Activated CD4-positive, alpha-beta T cell treated with anti-CD3 and anti-CD28 coated beads, Interleukin-2, Interleukin-4, amounts not matched to agents 100 ng/mL and 50 ng/mL, durations not matched to agents 16 hours and 8 hours (primary cell): ENCODE measurements at regions not wholly inside any gene's neighbourhood (a gene's known extent, or its start where the extent isn't known, plus 50 kb on each side); places are given as distances from the start of the nearest gene placed in this dataset.

Experiments
- DNase-seq: peaks from one replicate; pipeline ENCODE4 v3.0.0-alpha.2; 2020; ENCODE audit warnings: low spot score

DNA sequence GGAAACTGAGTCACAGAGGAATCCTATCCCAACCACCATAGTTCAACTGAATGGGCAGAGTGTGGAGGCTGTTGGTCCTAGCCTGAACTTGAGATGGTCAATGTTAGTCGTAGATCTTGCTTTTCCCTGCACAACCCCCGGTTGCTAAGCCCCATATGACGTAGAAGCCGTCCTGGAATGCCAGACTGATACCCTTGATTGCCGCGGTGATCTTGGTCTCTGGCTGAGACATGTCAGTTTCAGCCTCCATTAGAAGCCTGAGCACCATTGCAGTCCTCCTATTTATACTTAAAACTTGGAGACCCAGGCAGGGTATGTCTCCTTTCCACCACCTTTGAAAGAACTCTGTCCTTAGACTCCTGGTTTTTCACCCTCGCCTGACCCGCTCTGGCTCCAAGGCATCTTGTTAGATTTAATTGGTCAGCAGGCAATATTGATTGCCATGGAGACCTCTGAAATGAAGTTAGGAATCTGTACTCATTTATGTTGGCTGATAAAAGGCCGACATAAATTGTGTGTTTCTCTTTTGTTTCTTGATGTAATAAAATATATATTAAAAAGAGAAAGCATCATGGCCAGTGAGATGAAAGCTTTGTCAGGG is 53.4 kb downstream of the RPLP1 start:
- no peak for DNase-seq

DNA sequence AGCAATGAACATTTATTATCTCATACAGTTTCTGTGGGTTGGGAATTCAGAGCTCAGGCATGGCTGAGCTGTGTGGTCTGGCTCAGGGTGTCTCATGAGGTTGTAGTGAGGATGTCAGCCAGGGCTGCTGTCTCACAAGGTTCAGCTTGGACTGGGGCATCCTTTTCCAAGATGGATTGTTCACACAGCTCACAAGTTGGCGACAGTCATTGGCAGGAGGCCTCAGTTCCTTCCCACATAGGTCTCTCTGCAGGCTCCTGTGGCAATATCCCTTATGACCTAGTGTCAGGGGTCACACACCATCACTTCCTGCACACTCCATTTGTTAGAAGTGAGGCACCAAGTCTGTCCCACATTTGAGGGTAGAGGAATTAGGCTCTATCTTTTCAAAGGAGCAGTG is 56.0 kb downstream of the RPLP1 start:
- DNase-seq: no peak

DNA sequence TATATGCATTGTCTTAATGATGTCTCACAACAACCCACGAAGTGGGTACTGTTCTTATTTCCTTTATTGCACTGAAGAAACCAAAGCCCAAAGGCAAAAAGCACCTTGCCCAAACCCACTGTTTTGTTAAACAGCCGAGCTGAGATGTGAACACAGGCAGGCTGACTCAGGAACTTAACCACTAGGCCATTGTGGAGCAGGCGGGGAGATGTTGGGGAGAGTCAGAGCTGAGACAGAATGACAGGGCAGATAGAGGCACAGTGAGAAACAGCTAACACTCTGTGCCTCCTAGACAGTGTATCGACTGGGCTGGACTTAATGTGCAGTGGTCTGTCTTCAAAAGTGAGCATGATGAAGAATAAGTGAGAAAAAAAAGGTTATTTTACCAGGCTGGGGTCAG is 56.5 kb downstream of the RPLP1 start:
- DNase-seq: peak; percentile 8

DNA sequence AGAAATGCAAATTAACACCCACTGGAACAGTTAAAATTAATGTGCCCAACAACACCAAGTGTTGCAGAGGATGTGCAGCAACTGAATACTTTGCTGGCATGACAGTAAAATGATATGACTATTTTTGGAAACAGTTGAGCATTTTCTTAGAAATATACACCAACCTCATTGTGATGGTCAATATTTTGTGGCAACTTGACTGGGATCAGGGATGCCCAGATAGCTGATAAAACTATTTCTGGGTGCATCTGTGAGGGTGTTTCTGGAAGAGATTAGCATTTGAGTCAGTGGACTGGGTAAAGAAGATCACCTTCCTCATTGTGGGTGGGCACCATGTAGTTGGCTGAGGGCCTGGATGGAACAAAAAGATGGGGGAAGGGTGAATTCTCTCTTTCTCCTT is 57.9 kb downstream of the RPLP1 start:
- DNase-seq: no peak

DNA sequence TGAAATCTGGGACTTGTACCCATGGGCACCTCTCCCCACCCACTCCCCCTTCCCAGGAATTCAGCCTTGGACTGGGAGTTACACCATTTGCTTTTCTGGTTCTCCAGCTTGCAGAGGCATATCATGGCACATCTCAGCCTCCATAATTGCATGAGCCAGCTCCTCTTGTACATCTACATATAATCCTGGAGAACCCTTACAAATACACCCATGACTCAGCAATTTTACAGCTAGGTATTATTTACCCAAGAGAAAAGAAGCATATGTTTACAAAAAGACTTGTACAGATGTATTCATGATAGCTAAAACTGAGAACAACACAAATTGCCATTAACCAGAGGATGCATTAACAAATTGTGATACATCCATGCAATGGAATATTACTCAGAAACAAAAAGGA is 58.4 kb downstream of the RPLP1 start:
- DNase-seq: no peak

DNA sequence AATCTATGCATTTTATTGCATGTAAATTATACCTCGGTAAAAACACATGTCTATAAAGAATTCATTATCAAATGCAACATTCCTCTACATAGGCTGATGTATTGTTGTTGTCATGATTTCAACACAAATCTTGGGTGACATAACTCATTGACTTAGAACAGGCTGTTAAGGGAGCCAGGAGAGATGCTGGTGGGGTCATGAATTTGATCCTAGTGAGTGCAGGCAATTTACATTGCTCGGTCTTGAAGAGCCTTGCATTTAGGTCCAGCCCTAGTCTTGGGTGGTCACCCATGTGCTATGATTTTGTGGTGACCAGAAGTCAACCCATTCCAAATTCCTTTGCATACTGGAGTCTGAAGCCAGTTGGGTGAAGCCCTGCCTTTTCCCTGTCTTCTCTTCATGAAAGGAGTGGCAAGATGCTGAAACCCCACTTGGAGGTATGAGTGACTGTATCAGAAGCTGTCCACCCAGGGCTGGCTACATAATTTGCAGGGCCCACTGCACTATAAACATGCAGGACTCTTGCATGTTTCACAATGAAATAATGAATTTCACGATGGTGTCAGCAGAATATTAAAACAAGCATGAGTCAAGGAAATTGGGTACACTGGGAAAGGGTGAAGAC is 59.2 kb downstream of the RPLP1 start:
- no peak for DNase-seq

DNA sequence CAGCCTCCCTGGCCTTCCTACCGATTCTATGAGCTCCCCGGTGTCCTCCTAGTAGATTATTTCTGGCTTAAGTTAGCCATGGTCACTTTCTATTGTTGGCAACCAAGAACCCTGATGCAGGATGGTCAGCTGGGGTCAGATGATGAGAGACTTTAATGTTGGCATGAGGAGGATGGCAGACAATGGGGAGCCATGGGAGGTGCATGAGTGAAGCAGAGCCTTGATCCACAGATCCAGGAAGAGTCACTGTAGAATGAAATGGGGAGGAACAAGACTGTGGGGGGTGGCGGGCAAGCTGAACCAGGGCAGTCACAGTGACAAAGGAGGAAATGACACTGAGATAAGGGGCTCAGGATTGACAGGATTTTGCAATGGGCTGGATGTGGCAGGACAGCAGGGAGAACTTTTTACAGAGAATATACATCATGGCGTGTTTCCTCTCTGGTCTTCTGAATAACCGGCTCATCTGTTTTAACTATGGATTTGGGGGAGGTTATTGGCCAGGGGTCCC is 60.9 kb downstream of the RPLP1 start:
- no peak for DNase-seq

DNA sequence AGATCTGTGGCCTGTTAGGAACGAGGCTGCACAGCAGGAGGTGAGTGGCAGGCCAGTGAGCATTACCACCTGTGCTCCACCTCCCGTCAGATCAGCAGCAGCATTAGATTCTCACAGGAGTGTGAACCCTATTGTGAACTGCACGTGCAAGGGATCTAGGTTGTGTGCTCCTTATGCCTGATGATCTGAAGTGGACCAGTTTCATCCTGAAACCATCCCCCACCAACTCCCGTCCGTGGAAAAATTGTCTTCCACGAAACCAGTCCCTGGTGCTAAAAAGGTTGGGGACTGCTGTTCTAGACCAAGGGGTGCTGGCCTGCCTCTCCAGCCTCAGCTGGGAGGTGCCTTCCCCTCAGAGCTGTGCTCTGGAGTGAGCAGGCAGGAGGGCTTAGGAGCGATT is 61.4 kb downstream of the RPLP1 start:
- DNase-seq: no peak

DNA sequence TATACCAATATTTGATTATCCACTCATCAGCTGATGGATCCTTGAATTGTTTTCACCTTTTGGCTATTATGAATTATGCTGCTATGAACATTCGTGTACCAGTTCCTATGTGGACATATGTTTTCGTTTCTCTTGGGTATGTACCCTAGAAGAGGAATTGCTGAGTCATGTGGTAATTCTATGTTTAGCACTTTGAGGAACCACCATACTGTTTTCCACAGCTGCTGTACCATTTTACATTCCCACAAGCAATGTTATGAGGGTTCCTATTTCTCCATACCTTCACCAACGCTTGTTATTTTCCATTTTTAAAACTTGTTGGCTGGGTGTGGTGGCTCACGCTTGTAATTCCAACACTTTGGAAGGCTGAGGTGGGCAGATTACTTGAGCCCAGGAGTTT is 62.9 kb downstream of the RPLP1 start:
- no peak for DNase-seq

DNA sequence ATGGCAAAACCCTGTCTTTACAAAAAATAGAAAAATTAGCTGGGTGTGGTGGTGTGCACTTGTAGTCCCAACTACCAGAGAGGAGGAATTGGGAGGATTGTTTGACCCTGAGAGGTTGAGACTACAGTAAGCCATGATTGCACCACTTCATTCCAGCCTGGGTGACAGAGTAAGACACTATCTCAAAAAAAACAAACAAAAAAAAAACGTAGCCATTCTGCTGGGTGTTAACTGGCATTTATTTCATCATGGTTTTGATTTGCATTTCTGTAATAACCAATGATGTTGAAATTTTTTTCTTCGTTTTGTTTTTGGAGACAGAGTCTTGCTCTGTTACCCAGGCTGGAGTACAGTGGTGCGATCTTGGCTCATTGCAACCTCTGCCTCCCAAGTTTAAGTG is 63.3 kb downstream of the RPLP1 start:
- DNase-seq: no peak

DNA sequence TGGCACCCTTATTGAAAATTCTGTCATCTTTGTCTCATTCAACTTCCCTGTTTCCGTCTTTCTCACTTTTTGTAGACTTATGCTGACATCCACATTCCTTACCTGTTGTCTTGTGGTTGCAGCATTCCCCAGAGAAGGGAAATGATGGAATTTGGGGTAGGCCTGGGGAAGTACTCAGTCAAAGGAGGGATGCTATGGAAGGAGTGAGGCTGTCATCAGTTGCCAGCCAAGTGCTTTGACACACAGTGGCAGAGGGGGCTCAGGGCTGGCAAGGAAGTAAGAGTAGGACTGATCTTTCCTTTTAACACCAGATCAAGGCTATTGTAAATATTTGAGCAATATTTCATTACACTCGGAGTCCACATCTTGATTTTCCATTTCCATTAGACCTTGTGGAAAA is 64.4 kb downstream of the RPLP1 start:
- no peak for DNase-seq

DNA sequence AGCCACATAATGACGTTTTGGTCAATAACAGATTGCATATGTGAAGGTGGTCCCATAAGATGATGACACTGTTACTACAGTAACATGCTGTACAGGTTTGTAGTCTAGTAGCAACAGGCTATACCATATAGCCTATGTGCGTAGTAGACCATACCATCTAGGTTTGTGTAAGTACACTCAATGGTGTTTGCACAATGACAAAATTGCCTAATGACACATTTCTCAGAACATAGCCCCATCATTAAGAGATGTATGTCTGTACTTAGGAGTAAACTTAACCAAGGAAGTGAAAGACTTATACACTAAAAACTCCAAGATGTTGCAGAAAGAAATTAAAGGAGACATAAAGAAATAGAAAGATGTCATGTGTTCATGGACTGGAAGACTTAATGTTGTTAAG is 66.2 kb downstream of the RPLP1 start:
- no peak for DNase-seq

DNA sequence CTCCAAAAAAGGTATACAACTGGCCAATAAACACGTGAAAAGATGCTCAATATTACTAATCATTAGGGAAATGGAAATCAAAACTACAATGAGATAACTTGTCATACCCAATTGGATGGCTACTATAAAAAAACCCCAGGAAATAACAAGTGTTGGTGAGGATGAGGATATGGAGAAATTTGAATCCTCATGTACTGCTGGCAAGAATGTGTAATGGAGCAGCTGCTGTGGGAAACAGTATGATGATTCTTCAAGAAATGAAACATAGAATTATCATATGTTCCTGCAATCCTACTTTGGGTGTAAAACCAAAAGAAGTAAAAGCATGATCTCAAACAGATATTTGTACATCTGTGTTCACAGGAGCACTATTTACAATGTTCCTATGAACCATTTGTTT is 67.4 kb downstream of the RPLP1 start:
- no peak for DNase-seq

DNA sequence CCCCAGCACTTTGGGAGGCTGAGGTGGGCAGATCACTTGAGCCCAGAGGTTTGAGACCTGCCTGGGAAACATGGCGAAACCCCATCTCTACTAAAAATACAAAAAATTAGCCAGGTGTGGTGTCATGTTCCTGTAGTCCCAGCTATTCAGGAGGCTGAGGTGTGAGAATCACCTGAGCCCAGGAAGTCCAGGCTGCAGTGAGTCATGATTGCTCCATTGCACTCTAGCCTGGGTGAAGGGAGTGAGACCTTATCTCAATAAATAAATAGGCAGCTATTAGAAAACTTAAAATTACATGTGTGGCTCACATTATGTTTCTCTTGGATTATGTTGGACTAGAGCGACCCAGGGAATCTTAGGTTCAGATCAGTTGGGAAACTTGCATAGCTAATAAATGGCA is 69.7 kb downstream of the RPLP1 start:
- DNase-seq: no peak

DNA sequence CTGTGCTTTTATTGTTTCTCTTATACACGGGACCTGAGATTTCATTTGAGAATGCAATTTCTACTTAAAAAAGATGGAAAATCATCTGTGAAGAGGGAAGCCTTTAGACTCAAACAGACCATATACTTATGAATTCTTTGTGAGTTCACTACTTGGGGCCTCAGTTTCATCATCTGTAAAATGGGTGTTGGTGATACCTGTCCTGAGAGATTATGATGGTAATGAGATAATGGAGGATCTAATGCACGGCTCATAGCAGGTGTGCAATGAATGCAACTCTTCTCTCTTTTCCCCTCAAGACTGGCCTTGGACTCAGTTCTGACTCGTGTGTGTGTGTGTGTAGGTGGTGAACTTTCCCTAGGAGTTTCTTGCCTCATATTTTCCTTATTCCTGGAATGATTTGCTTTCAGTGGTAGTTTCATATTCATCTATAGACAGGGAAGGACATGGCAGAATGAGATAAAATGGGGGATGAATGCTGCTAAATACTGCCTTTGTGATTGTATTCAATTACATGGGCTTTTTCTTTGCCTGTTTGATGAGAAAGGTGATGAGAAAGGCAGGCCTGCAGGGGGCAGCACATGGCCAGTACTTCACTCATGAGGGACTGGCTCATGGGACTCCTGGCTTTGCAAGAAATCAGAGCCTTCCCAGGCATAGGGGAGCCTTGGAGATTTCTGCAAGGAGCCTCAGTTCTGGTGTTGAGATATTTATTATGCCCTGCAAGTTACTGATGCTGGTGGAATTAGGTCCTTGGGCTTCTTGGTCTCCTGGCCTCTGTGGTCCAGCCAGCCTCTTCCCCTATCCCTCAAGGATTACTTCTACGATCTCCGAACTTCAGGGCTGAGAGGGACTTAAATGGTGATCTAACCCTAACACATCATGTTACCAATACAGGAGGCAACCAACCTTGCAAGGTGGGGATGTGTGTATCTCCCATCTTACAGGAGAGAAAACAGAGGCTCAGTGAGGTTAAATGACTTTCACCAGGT is 70.7 kb downstream of the RPLP1 start:
- DNase-seq: peak; percentile 64

DNA sequence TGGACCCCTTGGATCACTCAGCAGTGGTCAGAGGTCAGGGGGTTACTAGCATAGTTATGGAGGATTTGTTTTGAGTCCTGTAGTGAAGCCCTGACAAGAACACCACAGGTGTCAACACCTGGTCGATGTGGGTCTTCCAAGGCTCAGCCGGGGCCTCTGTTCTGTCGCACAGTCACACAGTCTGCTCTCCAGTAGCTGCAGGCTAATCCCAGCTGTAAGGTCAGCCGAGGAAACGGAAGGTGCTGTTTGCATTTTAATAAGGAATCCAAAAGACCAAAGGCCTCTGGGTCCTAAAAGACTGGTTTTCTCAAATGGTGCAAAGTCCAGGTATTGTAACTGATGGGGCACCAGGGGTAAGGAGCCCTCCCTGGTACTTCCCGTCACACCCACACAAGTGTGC is 71.7 kb downstream of the RPLP1 start:
- DNase-seq: no peak

DNA sequence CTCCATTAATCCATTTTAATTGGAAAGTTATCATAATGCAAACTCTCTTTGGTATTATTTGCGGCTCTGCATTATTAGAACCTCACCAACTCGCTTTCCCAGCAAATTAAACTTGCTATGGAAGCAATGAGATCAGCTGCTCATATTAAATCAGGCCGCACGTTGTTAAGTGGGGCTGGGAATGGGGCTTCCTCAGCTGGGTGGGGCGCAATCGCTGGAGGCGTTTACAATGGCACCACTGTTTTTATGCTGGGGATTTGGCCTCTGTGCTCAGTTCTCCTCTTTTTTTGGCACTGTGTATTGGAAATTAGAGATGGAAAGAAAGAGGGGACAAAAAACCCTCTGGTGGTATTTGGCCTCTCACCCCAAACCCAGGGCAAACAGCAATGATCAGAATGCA is 72.2 kb downstream of the RPLP1 start:
- no peak for DNase-seq

DNA sequence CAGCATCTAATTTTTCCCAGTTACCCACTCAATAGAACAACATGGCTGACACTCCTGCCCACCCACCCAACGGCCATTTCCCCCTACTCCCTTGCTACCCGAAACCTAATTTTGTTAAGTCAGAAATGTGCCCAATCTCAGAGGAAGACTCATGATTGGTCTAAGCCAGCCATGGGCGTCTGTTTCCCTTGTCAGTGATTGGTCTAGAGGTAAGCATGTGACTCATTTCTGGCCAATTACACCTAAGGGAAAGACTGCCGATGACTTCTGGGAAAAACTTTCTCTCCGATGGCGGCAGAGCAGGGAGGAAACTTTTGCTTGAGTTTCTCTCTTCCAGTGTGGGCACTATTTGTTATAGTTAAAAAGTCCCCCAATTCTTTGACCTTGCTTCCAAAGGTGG is 72.9 kb downstream of the RPLP1 start:
- DNase-seq: no peak

DNA sequence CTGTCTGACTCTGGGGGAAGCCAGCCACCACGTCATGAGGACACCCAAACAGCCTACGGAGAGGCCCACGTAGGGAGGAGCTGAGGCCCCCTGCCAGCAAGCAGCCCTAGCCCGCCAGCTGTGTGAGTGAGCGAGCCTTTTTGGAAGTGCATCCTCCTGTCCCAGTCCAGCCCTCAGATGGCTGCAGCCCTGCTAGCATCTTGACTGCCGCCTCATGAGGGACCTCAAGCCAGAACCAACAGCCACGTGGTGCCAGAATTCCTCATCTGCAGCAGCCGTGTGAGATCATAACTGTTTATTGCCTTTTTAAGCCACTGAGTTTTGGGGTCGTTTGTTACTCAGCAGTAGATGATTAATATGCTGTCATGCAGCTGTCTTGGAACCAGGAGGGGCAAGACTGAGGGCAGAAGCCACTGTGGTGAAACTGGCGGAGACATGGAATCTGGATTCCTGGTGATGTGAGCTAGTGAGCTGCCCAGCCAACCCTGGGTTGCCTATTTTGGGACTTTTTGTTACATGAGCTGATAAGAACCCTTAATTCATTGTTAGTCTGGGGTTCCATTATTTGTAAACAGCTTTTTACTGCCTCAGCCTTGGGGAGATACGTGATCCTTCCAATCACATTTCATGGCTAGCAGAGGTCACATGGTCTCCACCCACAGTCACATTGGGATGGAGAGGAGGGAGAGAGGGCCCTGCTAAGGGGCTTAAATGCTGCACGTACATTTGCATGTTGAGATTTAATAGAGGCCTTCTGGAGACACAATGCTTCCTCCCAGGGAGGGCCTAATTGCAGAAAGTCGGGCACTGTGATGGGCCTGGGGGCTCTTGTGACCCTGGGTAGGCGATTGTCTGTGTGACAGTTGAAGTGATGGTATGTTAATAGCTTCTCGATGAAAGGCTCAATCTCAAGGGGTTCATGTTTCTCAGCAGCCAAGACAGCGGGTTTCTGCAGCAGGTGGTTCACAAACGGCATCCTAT is 73.8 kb downstream of the RPLP1 start:
- DNase-seq: no peak

DNA sequence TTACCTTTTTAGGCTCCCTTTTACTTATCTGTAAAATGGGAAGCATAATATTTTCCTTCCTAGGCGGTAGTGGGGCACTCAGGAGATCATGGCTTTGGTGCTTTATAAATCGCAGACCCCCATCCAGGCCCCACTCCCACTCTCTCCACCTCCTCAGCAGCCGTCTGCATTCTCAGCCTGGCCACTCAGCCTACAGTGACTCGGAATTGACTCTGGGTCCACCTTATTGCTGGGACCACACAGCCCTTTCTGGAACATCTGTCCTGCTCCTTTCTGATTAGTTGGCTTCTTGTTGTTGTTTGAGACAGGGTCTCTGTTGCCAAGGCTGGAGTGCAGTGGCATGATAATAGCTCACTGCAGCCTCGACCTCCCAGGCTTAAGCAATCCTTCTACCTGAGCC is 76.5 kb downstream of the RPLP1 start:
- DNase-seq: no peak

DNA sequence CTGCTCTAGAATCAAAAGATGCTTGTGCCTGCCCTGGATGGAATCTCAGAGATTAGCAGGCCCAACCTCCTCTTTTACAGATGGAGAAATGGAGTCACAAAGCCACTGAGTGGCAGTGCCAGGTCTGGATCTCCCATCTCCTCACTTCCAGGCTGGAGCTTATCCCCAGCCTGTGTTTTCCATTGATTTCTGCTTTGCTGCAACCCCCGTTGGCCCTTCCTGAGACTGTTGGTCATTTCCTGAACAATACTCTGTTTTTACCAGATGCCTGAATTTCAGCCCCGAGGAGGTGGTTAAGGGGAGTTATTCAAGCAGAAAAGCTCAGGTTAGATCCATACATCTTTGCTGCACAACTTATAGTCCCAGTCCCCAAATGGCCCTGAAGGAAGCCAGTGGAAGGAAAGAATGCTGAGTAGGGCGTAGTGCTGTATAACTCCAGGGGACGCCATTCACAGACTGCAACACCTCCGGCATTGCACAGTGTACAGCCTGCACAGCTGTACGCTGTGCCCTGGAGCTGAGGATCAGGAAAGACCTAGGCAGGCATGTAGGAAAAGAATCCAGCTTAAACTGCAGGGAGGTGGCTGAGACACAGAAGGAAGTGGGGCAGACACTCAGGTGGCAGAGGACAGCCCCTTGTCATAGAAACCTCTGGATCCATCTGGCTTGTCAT is 77.5 kb downstream of the RPLP1 start:
- DNase-seq: no peak
